ENCODE measurements at regions not wholly inside any gene's neighbourhood (a gene's known extent, or its start where the extent isn't known, plus 50 kb on each side); places are given as distances from the start of the nearest gene placed in this dataset.

GRCh38 chr5:82497242-82497641 is 219.1 kb upstream of the RPS23 start:
- H3K27ac ChIP-seq (ENCODE audit: low read depth, low read length) = no peak overlapping the region
- ATAC-seq = no peak
- H3K9ac ChIP-seq (ENCODE audit: low read length) = no peak overlapping the region
- POLR2A ChIA-PET = no interaction called here
- BruUV-seq (replicated peaks) = no TSS peak
- CTCF ChIA-PET = interaction anchor here (0.9 kb wide), 1 partner anchor 15 kb away, joined by 3 read pairs; no protein-coding TSS in a partner anchor
- no peaks in the 10 kb centered on the region for H3K27me3 ChIP-seq (ENCODE audit: insufficient read depth, low read length)
- H3K4me3 ChIP-seq (replicated peaks in 1 of 2; ENCODE audit: low read depth in 1 of 2, low read length in 2 of 2) = no peak overlapping the region
- RAD21 ChIA-PET (ENCODE audit: low non-redundant PET in 1 of 2, low total read pairs in 2 of 2, uncharacterized antibody in 2 of 2, unreplicated experiment in 2 of 2) = no interaction called here
- no peaks in the 10 kb centered on the region for H3K4me1 ChIP-seq (ENCODE audit: control insufficient read depth in 1 of 2, insufficient read depth in 2 of 2, low read length in 2 of 2)
- no peaks in the 10 kb centered on the region for H4K20me1 ChIP-seq (ENCODE audit: insufficient read depth)
- H2AFZ ChIP-seq (ENCODE audit: low read depth, low read length, poor library complexity, severe bottlenecking) = no peak overlapping the region
- no peaks in the 10 kb centered on the region for H3K9me2 ChIP-seq (ENCODE audit: insufficient read depth)
- H3K36me3 ChIP-seq (ENCODE audit: control insufficient read depth in 1 of 2, insufficient read depth in 2 of 2, low read length in 2 of 2) = no peaks in the 10 kb centered on the region
- DNase-seq (ENCODE audit: low read depth, low spot score) = no peak
- no peaks in the 10 kb centered on the region for H3K79me2 ChIP-seq (ENCODE audit: insufficient read depth, low read length)
- no peaks in the 10 kb centered on the region; a peak in 1 of 4 replicates for H3K9me3 ChIP-seq (ENCODE audit: control insufficient read depth in 1 of 2, insufficient read depth in 1 of 2, low read depth in 1 of 2, low read length in 2 of 2)
- no peak overlapping the region for H3K4me2 ChIP-seq (ENCODE audit: low read length)
- no peak for TF ChIP-seq REST (IDR thresholded peaks at IDR 0.05; ENCODE audit: low read depth)
- TF ChIP-seq POLR2AphosphoS5 (IDR thresholded peaks at IDR 0.05; ENCODE audit: low read depth, low read length) = no peak
- TF ChIP-seq ZFX (IDR thresholded peaks at IDR 0.05) = no peak
- no peak for TF ChIP-seq CBX3 (IDR thresholded peaks at IDR 0.05; ENCODE audit: low read depth)
- no peak for TF ChIP-seq ZNF274 (IDR thresholded peaks at IDR 0.05; ENCODE audit: low read depth, low read length)
- TF ChIP-seq CTCF (IDR thresholded peaks at IDR 0.05 in 2 of 3, conservative IDR thresholded peaks at IDR 0.05 in 1 of 3; ENCODE audit: borderline replicate concordance in 1 of 3, insufficient read depth in 1 of 3, low read depth in 2 of 3, low read length in 2 of 3) = no peak
- no peak for TF ChIP-seq MAX (IDR thresholded peaks at IDR 0.05)
- TF ChIP-seq EZH2phosphoT487 (IDR thresholded peaks at IDR 0.05; ENCODE audit: borderline replicate concordance) = no peak
- TF ChIP-seq ZBTB33 (IDR thresholded peaks at IDR 0.05; ENCODE audit: extremely low read depth, insufficient replicate concordance, low read length) = no peak
- no peak for TF ChIP-seq EGR1 (IDR thresholded peaks at IDR 0.05; ENCODE audit: low read depth)
- TF ChIP-seq CEBPB (IDR thresholded peaks at IDR 0.05; ENCODE audit: low read depth) = no peak
- no peak for TF ChIP-seq SIN3A (IDR thresholded peaks at IDR 0.05; ENCODE audit: low read depth)
- TF ChIP-seq RAD21 (IDR thresholded peaks at IDR 0.05; ENCODE audit: low read depth) = no peak
- TF ChIP-seq TCF7L2 (IDR thresholded peaks at IDR 0.05; ENCODE audit: borderline replicate concordance, extremely low read depth, insufficient read depth, insufficient read length) = no peak
- no peak for TF ChIP-seq ELF1 (IDR thresholded peaks at IDR 0.05; ENCODE audit: borderline replicate concordance, low read depth)
- TF ChIP-seq POLR2A (IDR thresholded peaks at IDR 0.05; ENCODE audit: borderline replicate concordance, extremely low read depth, insufficient read depth, insufficient read length) = no peak
- no peak for TF ChIP-seq SP1 (IDR thresholded peaks at IDR 0.05; ENCODE audit: low read depth)
- no peak for TF ChIP-seq JUND (IDR thresholded peaks at IDR 0.05)
- no peak for TF ChIP-seq SRF (IDR thresholded peaks at IDR 0.05; ENCODE audit: low read depth)
- TF ChIP-seq YY1 (IDR thresholded peaks at IDR 0.05; ENCODE audit: extremely low read depth, insufficient replicate concordance, low read depth, low read length) = no peak
- intact Hi-C loops (cut with micrococcal nuclease) = no loop called here
